GM21737 (cell line): ENCODE measurements at regions not wholly inside any gene's neighbourhood (a gene's known extent, or its start where the extent isn't known, plus 50 kb on each side); places are given as distances from the start of the nearest gene placed in this dataset.

ENCODE experiments used
- ATAC-seq: cut with Tn5 transposase; IDR thresholded peaks from one replicate; pipeline ENCODE4 v1.9.1; 2021; ENCODE audit warnings: mild to moderate bottlenecking, moderate library complexity; ENCODE audit not compliant: unreplicated experiment

GRCh38 chr4:124534131-124534530, 178.4 kb downstream of the ANKRD50 start:
- no peak for ATAC-seq

- ATAC-seq: no peak
Measured at GRCh38 chr4:124535003-124535402, 177.5 kb downstream of the ANKRD50 start.

DNA sequence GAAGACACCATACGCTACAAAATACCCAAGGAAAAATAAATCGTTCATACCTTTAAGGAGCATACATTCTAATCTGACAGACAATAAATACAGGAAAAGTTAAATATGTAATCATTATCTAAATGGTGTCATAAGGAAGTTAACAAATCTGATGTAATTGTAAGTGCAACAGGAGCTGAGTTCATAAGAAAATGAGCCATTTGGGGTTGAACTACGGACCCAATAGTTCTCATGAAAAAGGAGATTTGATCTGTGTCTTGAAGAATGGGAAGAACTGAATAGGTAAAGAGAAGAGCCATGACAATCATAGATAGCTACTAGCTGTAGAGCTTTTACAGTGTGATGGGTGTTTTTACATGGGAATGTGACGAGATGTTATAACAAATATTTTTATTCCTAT, 175.6 kb downstream of the ANKRD50 start:
- no peak for ATAC-seq

DNA sequence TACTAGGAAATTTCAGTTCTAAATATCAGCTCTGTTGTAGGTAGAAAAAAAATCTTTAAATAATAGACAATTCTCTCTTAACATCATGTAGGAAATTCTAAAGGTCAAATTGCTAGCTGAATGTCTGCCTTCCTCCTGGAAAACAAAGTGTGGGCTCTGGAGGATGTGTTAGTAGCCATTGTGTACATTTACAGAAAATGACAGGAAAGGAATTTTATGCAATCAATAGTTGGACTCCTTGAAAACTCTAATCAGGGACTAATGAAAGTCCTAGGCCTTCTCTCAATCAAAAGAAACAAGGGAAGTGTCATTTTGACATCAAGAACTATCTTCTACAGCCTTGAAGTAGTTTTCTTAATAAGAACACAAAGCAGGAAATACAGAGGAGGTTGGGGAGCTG, 174.6 kb downstream of the ANKRD50 start:
- ATAC-seq: no peak

DNA sequence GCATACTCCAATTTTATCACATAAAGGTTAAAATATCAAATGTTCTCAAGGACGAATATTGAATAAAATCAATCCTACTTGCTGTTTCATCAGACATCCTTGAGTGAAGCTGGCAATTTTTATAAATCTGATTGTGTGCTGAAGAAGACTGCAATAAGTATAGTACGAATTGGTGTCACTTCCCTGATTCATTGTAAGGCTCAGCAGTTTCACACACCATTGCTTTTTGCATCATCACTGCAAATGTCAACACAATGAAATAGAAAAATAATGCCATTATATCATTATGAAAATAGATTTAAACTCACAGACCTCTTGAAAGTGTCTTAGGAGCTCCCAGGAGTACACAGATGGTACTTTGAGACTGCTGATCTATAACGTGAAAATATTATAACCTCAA, 172.5 kb downstream of the ANKRD50 start:
- ATAC-seq: no peak

GRCh38 chr4:124541652-124542420, 170.7 kb downstream of the ANKRD50 start:
- no peak for ATAC-seq

- ATAC-seq: no peak
Measured at GRCh38 chr4:124555959-124556358, 156.6 kb downstream of the ANKRD50 start.

DNA sequence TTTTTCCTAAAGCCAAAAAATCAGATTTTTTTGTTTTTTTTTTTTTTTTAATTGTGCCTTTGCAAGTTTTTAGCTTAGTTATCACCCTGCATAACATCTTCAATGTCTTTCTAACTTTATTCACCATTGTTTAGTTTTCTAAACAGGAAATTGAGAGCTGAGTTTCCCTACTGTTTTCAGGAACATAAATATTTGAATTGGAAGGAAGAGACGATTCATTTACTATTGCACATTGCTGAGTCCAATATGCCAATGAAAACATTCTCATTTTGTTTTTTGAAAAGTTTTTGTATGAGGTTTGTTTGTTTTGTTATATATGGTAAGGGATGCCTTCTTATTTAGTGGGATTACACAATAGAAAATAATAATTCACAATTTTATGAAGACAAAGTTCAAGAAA, 148.4 kb downstream of the ANKRD50 start:
- ATAC-seq: no peak

- ATAC-seq: no peak
Measured at GRCh38 chr4:124565371-124565770, 147.2 kb downstream of the ANKRD50 start.

GRCh38 chr4:124566030-124566429, 146.5 kb downstream of the ANKRD50 start:
- ATAC-seq: no peak

GRCh38 chr4:124573056-124573455, 139.5 kb downstream of the ANKRD50 start:
- no peak for ATAC-seq

GRCh38 chr4:124579896-124580295, 132.6 kb downstream of the ANKRD50 start:
- ATAC-seq: no peak

DNA sequence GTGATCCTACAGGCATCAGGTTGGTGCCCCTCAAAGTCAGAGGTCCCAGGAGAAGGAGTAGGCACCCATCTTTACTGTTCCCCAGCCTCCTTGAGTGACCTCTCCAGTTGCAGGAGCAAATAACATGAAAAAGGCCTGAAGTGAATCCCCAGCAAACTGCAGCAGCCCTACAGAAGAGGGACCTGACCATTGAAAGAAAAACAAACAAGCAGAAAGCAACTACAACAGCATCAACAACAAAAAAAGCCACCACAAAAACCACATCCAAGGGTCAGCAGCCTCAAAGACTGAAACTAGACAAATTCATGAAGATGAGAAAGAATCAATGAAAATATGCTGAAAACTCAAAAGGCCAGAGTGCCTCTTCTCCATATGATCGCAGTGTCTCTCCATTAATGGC, 128.7 kb downstream of the ANKRD50 start:
- ATAC-seq: no peak

GRCh38 chr4:124589786-124590185, 122.7 kb downstream of the ANKRD50 start:
- ATAC-seq: no peak

- no peak for ATAC-seq
Measured at GRCh38 chr4:124590480-124590879, 122.1 kb downstream of the ANKRD50 start.

DNA sequence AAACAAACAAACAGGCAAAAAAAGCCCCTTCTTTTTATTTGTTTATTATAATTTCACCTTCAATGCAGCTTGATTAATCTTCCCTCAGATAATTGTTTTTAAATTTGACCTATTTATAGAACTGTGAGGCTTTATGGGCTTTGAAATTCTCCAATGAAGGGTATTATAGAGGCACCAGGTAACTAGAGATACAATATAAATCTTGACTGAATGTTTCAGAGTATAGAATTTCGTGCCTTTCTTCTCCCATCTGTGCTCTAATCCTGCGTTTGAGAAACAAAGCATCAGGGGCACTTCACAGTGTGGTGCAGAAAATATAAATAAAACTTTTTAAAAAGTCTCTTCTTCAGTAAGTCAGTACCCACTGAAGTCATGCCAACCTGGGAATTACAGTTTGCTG, 120.9 kb downstream of the ANKRD50 start:
- no peak for ATAC-seq

- ATAC-seq: no peak
Measured at GRCh38 chr4:124593494-124593893, 119.0 kb downstream of the ANKRD50 start.

- ATAC-seq: no peak
Measured at GRCh38 chr4:124594945-124595344, 117.6 kb downstream of the ANKRD50 start.

DNA sequence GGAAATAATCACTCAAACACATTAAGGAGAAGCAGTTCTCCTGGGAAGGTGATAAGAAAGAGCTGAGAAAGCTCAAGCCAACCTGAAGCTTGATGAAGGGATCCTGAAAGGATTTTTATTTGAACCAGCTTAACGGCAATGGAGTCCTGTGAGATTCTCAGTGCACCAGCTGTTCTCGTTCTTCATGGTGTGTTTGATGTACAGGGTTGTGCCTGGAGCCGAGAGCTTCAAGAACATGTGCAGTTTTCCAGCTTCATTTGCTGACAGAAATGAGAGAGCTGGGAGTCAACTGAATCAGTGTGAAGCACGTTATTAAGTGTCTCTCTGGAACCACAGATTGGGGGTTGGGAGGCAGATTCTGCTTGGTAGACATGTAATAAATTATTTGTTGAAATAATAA, 115.7 kb downstream of the ANKRD50 start:
- no peak for ATAC-seq

- no peak for ATAC-seq
Measured at GRCh38 chr4:124610211-124610610, 102.3 kb downstream of the ANKRD50 start.
